HEK293 (cell line): ENCODE measurements at regions not wholly inside any gene's neighbourhood (a gene's known extent, or its start where the extent isn't known, plus 50 kb on each side); places are given as distances from the start of the nearest gene placed in this dataset.

Source experiments
- CTCF ChIA-PET: fragments of 350-600 bp; formaldehyde crosslinking; extraction: SDS; loops from one replicate; lab custom pipeline; 2021; ENCODE audit warnings: antibody characterized with exemption; lab: Yijun Ruan, JAX
- POLR2A ChIA-PET: fragments of 300-600 bp; formaldehyde crosslinking; extraction: SDS; loops from one replicate; lab custom pipeline; 2020; ENCODE audit warnings: antibody characterized with exemption, inconsistent platforms; lab: Yijun Ruan, JAX
- H3K27ac ChIP-seq: fragments of 200-500 bp; sonication (Bioruptor generic); 2 replicates; pipeline ENCODE4 v1.5.1; 2014; ENCODE audit warnings: low read depth, low read length, control low read depth, inconsistent platforms; ENCODE audit errors: extremely low read depth
- H3K36me3 ChIP-seq, 2 experiments: fragments of 200-500 bp in 1 of 2; sonication (Bioruptor generic) in 1 of 2; 1 replicate in 1 of 2; 2 replicates in 1 of 2; pipeline ENCODE4 v1.5.1; 2014 to 2017; ENCODE audit warnings: inconsistent platforms in 2 of 2, low read length in 2 of 2; ENCODE audit not compliant: control insufficient read depth in 2 of 2, insufficient read depth in 1 of 2
- H3K4me1 ChIP-seq: fragments of 200-500 bp; sonication (Bioruptor generic); 2 replicates; pipeline ENCODE4 v1.5.1; 2014; ENCODE audit warnings: mild to moderate bottlenecking, low read length, inconsistent platforms; ENCODE audit not compliant: control insufficient read depth, insufficient read depth
- H3K4me3 ChIP-seq: 2 replicates; pipeline ENCODE4 v1.5.1; 2011; ENCODE audit warnings: low read depth, mild to moderate bottlenecking, control low read depth, low read length, moderate library complexity
- H3K9me3 ChIP-seq: fragments of 200-500 bp; sonication (Bioruptor generic); 2 replicates; pipeline ENCODE4 v1.5.1; 2014; ENCODE audit warnings: low read depth, low read length, inconsistent platforms; ENCODE audit not compliant: control insufficient read depth, insufficient read depth
- CTCF ChIP-seq: fragments of 450-650 bp; formaldehyde crosslinking; IDR thresholded peaks from 2 replicates; pipeline ENCODE4 v1.5.1; 2016; ENCODE audit warnings: missing biosample characterization, missing genetic modification characterization
- PATZ1 ChIP-seq: fragments of 450-650 bp; formaldehyde crosslinking; IDR thresholded peaks from 2 replicates; pipeline ENCODE4 v1.5.1; 2016; ENCODE audit warnings: missing biosample characterization, missing genetic modification characterization
- SCRT2 ChIP-seq: fragments of 450-650 bp; formaldehyde crosslinking; IDR thresholded peaks from 2 replicates; pipeline ENCODE4 v1.5.1; 2016; ENCODE audit warnings: missing biosample characterization, missing genetic modification characterization
- SETDB1 ChIP-seq: IDR thresholded peaks from one replicate; pipeline ENCODE4 v1.6.1; 2017; ENCODE audit warnings: mild to moderate bottlenecking, low read length, moderate library complexity, mixed read lengths; ENCODE audit not compliant: insufficient read length
- ZEB2 ChIP-seq: fragments of 450-650 bp; formaldehyde crosslinking; IDR thresholded peaks from 2 replicates; pipeline ENCODE4 v1.5.1; 2016; ENCODE audit warnings: missing biosample characterization, missing genetic modification characterization
- ZNF16 ChIP-seq: fragments of 450-650 bp; formaldehyde crosslinking; IDR thresholded peaks from 2 replicates; pipeline ENCODE4 v1.5.1; 2016; ENCODE audit warnings: low read depth, missing biosample characterization, missing genetic modification characterization
- ZNF184 ChIP-seq: fragments of 450-650 bp; IDR thresholded peaks from 2 replicates; pipeline ENCODE4 v1.5.1; 2018; ENCODE audit warnings: missing biosample characterization, mild to moderate bottlenecking, missing genetic modification characterization
- ZNF341 ChIP-seq: fragments of 450-650 bp; formaldehyde crosslinking; IDR thresholded peaks from 2 replicates; pipeline ENCODE4; 2016; ENCODE audit warnings: low read depth, missing biosample characterization, missing genetic modification characterization
- ZNF394 ChIP-seq: fragments of 450-650 bp; formaldehyde crosslinking; IDR thresholded peaks from 2 replicates; pipeline ENCODE4 v1.5.1; 2016; ENCODE audit warnings: missing biosample characterization, missing genetic modification characterization, mild to moderate bottlenecking, moderate library complexity, borderline replicate concordance
- ZNF404 ChIP-seq: fragments of 450-650 bp; formaldehyde crosslinking; IDR thresholded peaks from 2 replicates; pipeline ENCODE4 v1.5.1; 2017; ENCODE audit warnings: missing biosample characterization, missing genetic modification characterization
- ZNF513 ChIP-seq: fragments of 450-650 bp; IDR thresholded peaks from 2 replicates; pipeline ENCODE4 v1.5.1; 2018; ENCODE audit warnings: missing biosample characterization, missing genetic modification characterization
- ZNF558 ChIP-seq: fragments of 450-650 bp; formaldehyde crosslinking; IDR thresholded peaks from 2 replicates; pipeline ENCODE4 v1.5.1; 2016; ENCODE audit warnings: missing biosample characterization, missing genetic modification characterization
- ZNF561 ChIP-seq: fragments of 450-650 bp; IDR thresholded peaks from 2 replicates; pipeline ENCODE4 v1.5.1; 2018; ENCODE audit warnings: missing biosample characterization, missing genetic modification characterization, borderline replicate concordance
- ZNF571 ChIP-seq: fragments of 450-650 bp; formaldehyde crosslinking; IDR thresholded peaks from 2 replicates; pipeline ENCODE4 v1.5.0; 2017; ENCODE audit warnings: missing biosample characterization, missing genetic modification characterization
- ZNF610 ChIP-seq: fragments of 450-650 bp; formaldehyde crosslinking; IDR thresholded peaks from 2 replicates; pipeline ENCODE4 v1.5.1; 2016; ENCODE audit warnings: missing biosample characterization, missing genetic modification characterization, borderline replicate concordance
- ZNF707 ChIP-seq: fragments of 450-650 bp; formaldehyde crosslinking; IDR thresholded peaks from 2 replicates; pipeline ENCODE4 v1.5.1; 2016; ENCODE audit warnings: missing biosample characterization, missing genetic modification characterization
- ZNF777 ChIP-seq: fragments of 450-650 bp; formaldehyde crosslinking; IDR thresholded peaks from 2 replicates; pipeline ENCODE4 v1.5.1; 2017; ENCODE audit warnings: missing biosample characterization, missing genetic modification characterization, borderline replicate concordance
- ZNF843 ChIP-seq: fragments of 450-650 bp; formaldehyde crosslinking; IDR thresholded peaks from 2 replicates; pipeline ENCODE4 v1.5.1; 2016; ENCODE audit warnings: missing biosample characterization, missing genetic modification characterization
- ZSCAN16 ChIP-seq: fragments of 450-650 bp; formaldehyde crosslinking; IDR thresholded peaks from 2 replicates; pipeline ENCODE4 v1.5.1; 2016; ENCODE audit warnings: missing biosample characterization, missing genetic modification characterization

DNA sequence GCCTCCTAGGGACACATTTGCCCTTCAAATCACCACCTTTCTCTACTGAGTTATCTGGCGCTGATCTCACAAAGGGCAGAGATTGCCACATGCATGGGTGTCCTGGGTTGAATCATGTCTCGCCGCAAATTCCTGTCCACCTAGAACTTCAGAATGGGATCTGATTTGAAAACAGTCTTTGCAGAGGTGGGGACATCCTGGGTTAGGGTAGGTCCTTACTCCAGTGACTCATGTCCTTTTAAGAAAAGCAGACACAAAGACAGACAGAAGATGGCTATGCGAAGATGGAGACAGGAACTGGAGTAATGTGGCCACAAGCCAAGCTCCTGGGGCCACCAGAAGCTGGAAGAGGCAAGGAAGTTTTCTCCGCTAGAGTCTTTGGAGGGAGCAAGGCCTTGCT is 197.4 kb upstream of the SMIM21 start (continued):
- TF ChIP-seq CTCF (no peak), ZNF843 (tag by site-specific recombination) (no peak), ZNF610 (tag by site-specific recombination) (no peak), SCRT2 (no peak), ZNF341 (tag by site-specific recombination) (no peak)

DNA sequence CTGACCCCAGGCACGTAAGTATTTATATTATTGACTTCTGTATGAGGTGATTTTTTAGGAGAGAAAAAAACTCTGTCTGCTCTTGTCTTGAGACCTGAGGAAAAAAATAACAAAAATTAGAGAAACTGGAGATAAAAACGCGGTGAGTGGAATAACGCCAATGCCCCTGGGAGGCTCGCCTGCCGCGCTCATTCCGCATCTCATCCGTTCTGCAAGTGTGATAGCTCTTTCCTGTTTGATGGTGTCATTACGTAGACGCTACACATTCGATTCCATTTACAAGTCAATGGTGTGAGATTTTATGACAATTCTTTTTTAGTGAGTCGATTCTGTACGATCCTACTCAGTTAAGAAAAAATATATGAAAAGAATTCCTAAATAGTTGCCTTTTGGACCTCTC is 194.3 kb upstream of the SMIM21 start:
- Histone ChIP-seq H3K4me3 (no peak overlapping the region), H3K9me3 (no peaks in the 10 kb centered on the region), H3K4me1 (no peaks in the 10 kb centered on the region)
- TF ChIP-seq ZNF561 (tag by site-specific recombination), result no peak
- TF ChIP-seq ZNF558 (tag by site-specific recombination), result no peak
- no peak for TF ChIP-seq ZNF184 (tag by site-specific recombination)
- no peak for TF ChIP-seq ZNF513 (tag by site-specific recombination)
- no peak for TF ChIP-seq SETDB1
- TF ChIP-seq ZSCAN16 (tag by site-specific recombination), result no peak
- TF ChIP-seq, all 188 proteins: peak for 0
- no peaks in the 10 kb centered on the region for H3K36me3 ChIP-seq
- CTCF ChIA-PET, result interaction anchor here (0.7 kb wide), 1 partner anchor 318 kb away, joined by 3 read pairs; no protein-coding TSS in a partner anchor
- no peak overlapping the region for H3K27ac ChIP-seq
- POLR2A ChIA-PET, result interaction anchor here (0.5 kb wide), 1 partner anchor 411 kb away, joined by 5 read pairs; the partner anchor contains the start of gene TSHZ1

DNA sequence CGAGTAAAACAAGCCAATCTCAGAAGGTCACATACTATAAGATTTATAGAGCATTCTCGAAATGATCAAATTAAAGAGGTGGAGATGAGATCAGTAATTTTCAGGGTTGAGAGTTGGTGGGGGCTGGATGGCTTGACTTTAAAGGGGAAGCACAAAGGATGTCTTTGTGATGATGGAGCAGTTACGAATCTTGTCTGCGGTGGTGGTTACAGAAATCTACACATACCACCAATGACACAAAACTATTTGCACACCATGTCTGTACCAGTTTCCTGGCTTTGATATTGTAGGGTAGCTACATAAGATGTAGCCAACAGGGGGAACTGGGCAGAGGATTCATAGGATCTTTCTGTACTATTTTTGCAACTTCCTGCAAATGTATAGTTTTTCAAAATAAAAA is 190.6 kb upstream of the SMIM21 start:
- no peak overlapping the region for H3K27ac ChIP-seq
- POLR2A ChIA-PET, result no interaction called here
- no peaks in the 10 kb centered on the region for H3K4me1 ChIP-seq
- CTCF ChIA-PET, result interaction anchor here (0.6 kb wide), 1 partner anchor 68 kb away, joined by 3 read pairs; no protein-coding TSS in a partner anchor
- H3K4me3 ChIP-seq, result no peak overlapping the region
- no peak for TF ChIP-seq SETDB1
- TF ChIP-seq PATZ1 (tag by site-specific recombination), result no peak
- TF ChIP-seq ZNF571 (tag by site-specific recombination), result no peak
- no peaks in the 10 kb centered on the region for H3K9me3 ChIP-seq
- H3K36me3 ChIP-seq, result no peaks in the 10 kb centered on the region

DNA sequence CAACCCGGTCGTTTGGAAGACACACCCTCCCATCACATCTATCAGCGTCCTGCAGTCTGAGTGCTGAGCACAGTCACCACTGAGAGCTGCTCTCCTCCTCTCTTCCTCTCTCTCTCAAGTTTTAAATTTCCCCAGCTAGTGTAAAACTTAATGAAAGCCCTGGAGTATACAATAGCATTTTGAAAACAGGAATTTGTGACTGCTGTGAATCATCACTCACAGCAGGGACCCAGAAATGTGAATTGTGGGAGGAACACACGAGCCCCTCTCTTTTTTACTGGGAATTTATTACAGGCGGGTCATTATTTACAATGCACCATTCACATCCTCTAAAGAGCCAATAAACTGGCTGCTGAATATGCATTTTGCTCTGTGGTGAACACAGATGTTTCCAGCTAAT is 185.0 kb upstream of the SMIM21 start:
- Histone ChIP-seq H3K27ac (no peak overlapping the region), H3K9me3 (no peaks in the 10 kb centered on the region), H3K4me1 (no peaks in the 10 kb centered on the region), H3K36me3 (no peaks in the 10 kb centered on the region), H3K4me3 (no peak overlapping the region)
- POLR2A ChIA-PET, result no interaction called here
- CTCF ChIA-PET, result no interaction called here
- no peak for TF ChIP-seq ZNF404 (tag by site-specific recombination)
- TF ChIP-seq ZNF777 (tag by site-specific recombination), result no peak
- TF ChIP-seq ZNF16, result no peak
- no peak for TF ChIP-seq ZEB2 (tag by site-specific recombination)
- TF ChIP-seq ZNF707, result no peak
- no peak for TF ChIP-seq ZNF394
- no peak for TF ChIP-seq ZNF561 (tag by site-specific recombination)
